ENCODE measurements at regions not wholly inside any gene's neighbourhood (a gene's known extent, or its start where the extent isn't known, plus 50 kb on each side); places are given as distances from the start of the nearest gene placed in this dataset.
A peak's percentile ranks its signal among the peaks of the same experiment; 100 is the strongest.

GRCh38 chr12:107317751-107318555, 224.6 kb upstream of the CRY1 start:
- Histone ChIP-seq H3K4me3 (peak overlapping the region in 1 of 4 donors; percentile 41), H3K27ac (no peak overlapping the region), H3K27me3 (peaks cover 55% of the 10 kb centered on the region), H3K36me3 (replicated peaks in 1 of 2) (no peaks in the 10 kb centered on the region), H3K9me3 (replicated peaks in 1 of 3) (no peaks in the 10 kb centered on the region), H3K4me1 (replicated peaks in 1 of 2) (peaks cover 19 to 21% of the 10 kb centered on the region in 2 donors)
- WGBS, 4 donors = 1 to 4% (median 2%) methylated on average over 20 to 58 of the region's 58 CpGs
- TF ChIP-seq POLR2A (IDR thresholded peaks at IDR 0.05) (peak in 1 of 2 donors; percentile 31), CTCF (IDR thresholded peaks at IDR 0.05) (peak in 1 of 6 experiments; percentile 8)
- intact Hi-C loops (cut with DNase I) = no loop called here
- DNase-seq = peak; percentile 68 to 81 (median 74)

- TF ChIP-seq CTCF (IDR thresholded peaks at IDR 0.05) (no peak), POLR2A (IDR thresholded peaks at IDR 0.05) (no peak)
- intact Hi-C loops (cut with DNase I) = no loop called here
- peaks cover 59% of the 10 kb centered on the region for H3K27me3 ChIP-seq
Observed at GRCh38 chr12:107318556-107318805, 225.1 kb upstream of the CRY1 start.

GRCh38 chr12:107318806-107319532, 225.6 kb upstream of the CRY1 start:
- Histone ChIP-seq H3K9me3 (replicated peaks in 1 of 3) (no peaks in the 10 kb centered on the region), H3K27ac (no peak overlapping the region), H3K4me1 (replicated peaks in 1 of 2) (peaks cover 19 to 21% of the 10 kb centered on the region in 2 donors), H3K27me3 (peaks cover 63% of the 10 kb centered on the region), H3K4me3 (peak overlapping the region in 2 of 4 donors; percentile 3 to 41), H3K36me3 (replicated peaks in 1 of 2) (no peaks in the 10 kb centered on the region)
- intact Hi-C loops (cut with DNase I) = no loop called here
- 0 to 1% (median 0%) methylated on average over 1 to 72 of the region's 72 CpGs for WGBS, 4 donors
- DNase-seq = peak in 2 of 7 donors; percentile 15 to 21
- TF ChIP-seq POLR2A (IDR thresholded peaks at IDR 0.05) (no peak), CTCF (IDR thresholded peaks at IDR 0.05) (no peak)

More at GRCh38 chr12:107318556-107318805, 225.1 kb upstream of the CRY1 start:
- Histone ChIP-seq H3K4me3 (peak overlapping the region in 1 of 4 donors; percentile 41), H3K9me3 (replicated peaks in 1 of 3) (no peaks in the 10 kb centered on the region), H3K27ac (no peak overlapping the region), H3K36me3 (replicated peaks in 1 of 2) (no peaks in the 10 kb centered on the region), H3K4me1 (replicated peaks in 1 of 2) (peaks cover 19 to 21% of the 10 kb centered on the region in 2 donors)
- 0% methylated on average over 3 to 19 of the region's 19 CpGs; no CpG with 5 or more reads in 1 of the 4 donors for WGBS, 4 donors
- DNase-seq = peak in 1 of 7 donors; percentile 13

GRCh38 chr12:107319533-107320032, 226.2 kb upstream of the CRY1 start:
- H3K27me3 ChIP-seq = peaks cover 66% of the 10 kb centered on the region

More at GRCh38 chr12:107319533-107320032, 226.2 kb upstream of the CRY1 start:
- no peak overlapping the region for H3K27ac ChIP-seq
- WGBS, 4 donors = 1% methylated on average over 48 to 60 of the region's 60 CpGs; no CpG with 5 or more reads in 2 of the 4 donors
- DNase-seq = no peak
- no peaks in the 10 kb centered on the region for H3K9me3 ChIP-seq (replicated peaks in 1 of 3)
- no peak for TF ChIP-seq POLR2A (IDR thresholded peaks at IDR 0.05)
- TF ChIP-seq CTCF (IDR thresholded peaks at IDR 0.05) = no peak
- intact Hi-C loops (cut with DNase I) = no loop called here
- H3K4me1 ChIP-seq (replicated peaks in 1 of 2) = peaks cover 19 to 21% of the 10 kb centered on the region in 2 donors
- H3K36me3 ChIP-seq (replicated peaks in 1 of 2) = no peaks in the 10 kb centered on the region
- H3K4me3 ChIP-seq = peak overlapping the region in 2 of 4 donors; percentile 3 to 41
